GM19043 (cell line): ENCODE measurements at regions not wholly inside any gene's neighbourhood (a gene's known extent, or its start where the extent isn't known, plus 50 kb on each side); places are given as distances from the start of the nearest gene placed in this dataset.

Experiments used
- ATAC-seq: cut with Tn5 transposase; IDR thresholded peaks from one replicate; pipeline ENCODE4 v1.9.1; 2021; ENCODE audit warnings: low read depth; ENCODE audit not compliant: unreplicated experiment

GRCh38 chr2:149738767-149739166, 151.2 kb upstream of the MMADHC start:
- no peak for ATAC-seq

DNA sequence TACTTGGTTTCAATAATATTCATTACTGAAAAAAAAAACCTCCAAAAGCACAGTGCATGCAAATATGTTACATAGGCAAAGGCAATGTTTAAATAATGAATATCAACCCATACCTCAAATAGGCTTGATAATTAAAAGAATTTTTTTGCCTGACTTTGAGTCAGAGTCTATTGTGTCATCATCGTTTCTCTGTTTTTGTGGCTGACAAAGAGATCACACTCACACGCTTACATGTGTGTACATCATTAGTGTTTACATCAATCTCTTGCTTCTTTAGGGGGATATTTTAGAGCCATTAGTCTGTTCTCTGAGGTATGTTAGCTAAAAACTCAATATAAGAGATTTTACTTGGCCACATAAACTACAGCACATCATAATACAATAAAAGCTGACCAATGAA, 150.3 kb upstream of the MMADHC start:
- no peak for ATAC-seq

GRCh38 chr2:149735237-149735958, 147.8 kb upstream of the MMADHC start:
- no peak for ATAC-seq

DNA sequence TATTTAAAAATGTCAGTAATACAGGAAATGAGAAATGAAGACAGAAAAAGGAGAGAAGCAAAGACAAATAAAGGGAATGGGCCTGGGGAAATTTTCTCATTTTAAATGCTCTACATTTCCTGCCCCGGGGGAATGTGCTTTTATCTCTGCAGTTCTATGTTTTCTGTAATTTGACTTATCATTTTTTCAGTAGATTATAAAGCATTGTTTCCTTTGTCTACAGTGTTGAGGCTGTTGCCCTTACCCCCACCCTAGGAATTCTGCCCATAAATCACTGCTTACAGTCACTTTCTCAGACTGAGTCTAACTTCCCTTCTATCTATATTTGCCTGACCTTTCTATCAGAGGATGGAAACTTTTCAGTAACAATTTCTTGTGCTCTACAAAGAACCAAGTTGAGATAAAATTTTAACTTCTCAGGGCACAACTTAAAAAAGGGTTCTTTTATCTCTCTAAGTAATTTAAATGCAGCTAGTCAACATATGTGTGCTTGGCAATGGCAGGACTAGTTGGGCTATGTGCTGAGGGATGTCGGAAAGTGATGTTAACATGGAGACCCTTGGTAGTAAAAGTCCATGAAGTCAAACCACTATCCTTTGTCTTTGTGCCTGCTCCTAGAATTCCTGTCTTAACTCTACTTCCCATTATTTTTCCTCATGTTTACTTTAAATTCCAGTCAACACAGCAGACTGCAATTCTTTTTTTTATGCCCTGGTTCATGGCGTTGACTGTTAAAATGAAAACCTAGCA, 146.5 kb upstream of the MMADHC start:
- ATAC-seq = no peak

GRCh38 chr2:149732730-149733290, 145.2 kb upstream of the MMADHC start:
- no peak for ATAC-seq

DNA sequence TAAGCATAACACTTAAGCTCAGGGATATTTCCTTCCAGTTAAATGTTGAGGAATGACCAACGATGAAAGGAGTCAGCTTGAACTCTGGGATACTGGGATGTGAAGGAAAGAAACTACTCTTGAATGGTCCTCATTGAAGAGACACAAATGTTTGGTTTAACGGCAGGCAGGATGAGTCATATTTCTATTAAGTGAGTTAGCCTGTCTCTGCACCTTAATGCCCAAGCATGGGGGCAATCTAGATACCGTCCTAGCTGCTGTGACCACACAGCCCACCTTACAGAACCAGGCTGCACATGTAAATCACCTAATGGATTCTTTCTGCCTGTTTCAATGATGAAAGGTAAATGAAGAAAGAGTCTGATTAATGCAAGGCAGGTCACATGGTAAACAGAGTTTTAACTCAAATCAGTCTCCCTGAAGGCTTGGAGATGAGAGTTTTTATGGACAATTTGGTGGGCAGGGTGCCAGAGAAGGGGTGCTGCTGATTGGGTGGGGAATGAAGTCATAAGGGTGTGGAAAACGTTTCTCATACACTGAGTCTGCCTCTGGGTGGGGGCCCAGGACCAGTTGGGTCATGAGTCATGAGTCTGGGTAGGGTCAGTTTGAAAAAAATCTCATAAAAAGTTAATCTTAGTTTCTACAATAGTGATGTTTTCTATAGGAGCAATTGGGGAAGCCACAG, 144.6 kb upstream of the MMADHC start:
- no peak for ATAC-seq

GRCh38 chr2:149731079-149731478, 143.5 kb upstream of the MMADHC start:
- ATAC-seq = no peak

DNA sequence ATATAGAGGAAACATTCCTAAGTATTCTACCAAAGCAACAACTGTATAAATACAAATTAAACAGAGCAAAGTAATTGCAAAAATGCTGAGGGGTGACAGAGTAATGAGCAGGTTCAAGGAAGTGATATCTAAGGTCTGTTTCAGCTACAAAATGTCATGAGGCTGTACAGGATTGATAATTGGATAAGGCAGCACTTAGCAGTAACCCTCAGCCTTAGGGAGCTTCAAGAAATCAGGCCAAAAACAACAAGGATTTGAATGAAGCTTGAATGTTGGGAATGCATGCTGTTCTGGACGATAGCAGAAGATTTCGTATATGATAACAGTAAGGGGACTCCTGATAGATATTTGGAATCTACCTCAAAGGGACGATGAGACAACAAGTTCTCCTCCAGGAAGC, 142.0 kb upstream of the MMADHC start:
- no peak for ATAC-seq

- ATAC-seq = no peak
Measured at GRCh38 chr2:149727927-149728326, 140.4 kb upstream of the MMADHC start.

DNA sequence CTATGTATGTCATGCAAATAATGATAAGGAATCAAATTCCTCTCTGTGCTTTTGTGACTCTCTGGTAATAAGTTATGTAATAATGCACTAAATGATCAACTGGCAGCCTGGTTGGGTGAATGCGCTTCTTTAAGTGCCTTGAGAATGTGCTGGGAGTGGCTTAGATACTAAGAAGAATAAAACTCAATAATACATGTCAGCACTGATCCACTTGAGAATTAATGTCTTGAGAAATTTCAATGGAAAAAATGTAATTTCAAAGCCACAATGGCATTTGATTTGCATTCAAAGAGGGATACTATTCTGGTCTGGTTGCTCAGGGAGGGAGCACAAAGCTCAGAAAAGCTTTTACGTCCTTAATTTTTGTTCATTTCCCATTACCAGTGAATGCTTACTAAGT, 137.7 kb upstream of the MMADHC start:
- ATAC-seq = no peak

DNA sequence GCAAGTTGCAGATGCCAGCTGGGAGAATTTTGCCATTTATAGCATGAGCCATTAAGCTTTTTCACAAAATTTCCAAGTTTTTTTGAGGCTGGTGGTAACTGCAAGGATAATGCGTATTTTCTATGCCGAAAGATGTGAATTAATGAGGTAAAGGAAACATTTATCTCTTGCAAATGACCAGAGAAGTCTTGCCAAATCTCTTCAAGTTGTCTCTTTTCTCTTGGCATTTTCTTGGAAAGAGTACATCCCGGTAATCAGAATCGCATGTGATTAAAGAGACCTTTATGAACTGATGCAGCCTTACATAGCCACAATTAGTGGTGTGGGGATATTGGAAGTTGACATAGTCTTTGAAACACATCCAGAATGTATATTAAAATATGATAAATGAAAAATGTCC, 136.5 kb upstream of the MMADHC start:
- ATAC-seq = no peak

- ATAC-seq = no peak
Measured at GRCh38 chr2:149720615-149721014, 133.0 kb upstream of the MMADHC start.

- no peak for ATAC-seq
Measured at GRCh38 chr2:149719695-149720094, 132.1 kb upstream of the MMADHC start.

GRCh38 chr2:149716687-149717086, 129.1 kb upstream of the MMADHC start:
- no peak for ATAC-seq

DNA sequence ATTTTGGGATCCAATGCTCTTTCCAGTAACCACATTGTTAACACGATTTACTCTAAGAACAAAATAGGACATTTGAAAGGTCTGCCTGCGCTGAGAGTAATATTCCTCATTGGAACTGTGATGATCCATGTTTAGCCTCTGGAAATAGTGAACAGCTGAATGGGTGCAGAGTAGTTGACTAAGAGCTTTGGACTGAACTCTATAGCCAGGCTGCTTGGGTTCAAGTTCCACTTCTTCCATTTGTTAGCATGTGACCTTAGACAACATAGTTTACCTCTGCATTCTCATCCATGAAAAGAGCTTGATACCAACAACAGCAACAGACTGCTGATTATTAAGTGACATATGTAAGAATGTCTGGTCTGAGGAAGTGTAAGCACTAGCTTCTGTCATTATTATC, 128.3 kb upstream of the MMADHC start:
- ATAC-seq = no peak

- ATAC-seq = no peak
Measured at GRCh38 chr2:149715005-149715592, 127.5 kb upstream of the MMADHC start.

DNA sequence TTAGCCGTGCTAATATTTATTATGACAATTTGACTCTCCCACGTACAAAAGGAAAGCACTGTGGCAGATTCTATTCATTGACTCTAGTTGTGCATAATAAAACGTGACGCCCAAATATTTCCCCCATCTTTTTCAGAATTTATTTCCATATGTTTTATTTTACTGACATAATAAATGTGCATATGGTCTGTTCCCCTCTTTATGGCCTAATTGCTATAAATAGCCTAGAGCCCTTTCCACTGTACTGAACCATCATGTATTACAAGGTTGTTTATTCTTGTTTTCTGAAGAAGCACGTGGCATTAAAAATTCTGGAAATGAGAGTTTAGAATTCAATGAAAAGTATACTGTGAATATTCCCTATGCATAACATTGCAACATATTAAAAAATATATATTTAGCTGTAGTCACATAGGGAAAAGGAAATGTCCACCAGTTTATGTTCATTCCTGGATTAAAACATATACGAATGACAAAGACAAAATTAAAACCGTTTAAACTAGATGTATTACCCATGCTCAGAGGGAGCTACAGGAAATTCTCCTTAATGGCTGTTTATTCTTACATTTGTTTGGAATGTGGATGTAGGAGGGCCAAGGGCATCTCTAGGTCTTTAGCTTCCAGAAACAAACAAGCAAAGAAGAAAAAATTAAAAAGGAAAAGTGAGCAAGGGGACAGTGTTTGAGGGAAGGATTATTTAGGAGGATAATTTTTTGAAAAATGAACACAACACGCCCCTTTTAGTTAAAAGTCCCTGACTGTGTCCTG, 122.1 kb upstream of the MMADHC start:
- ATAC-seq = no peak

DNA sequence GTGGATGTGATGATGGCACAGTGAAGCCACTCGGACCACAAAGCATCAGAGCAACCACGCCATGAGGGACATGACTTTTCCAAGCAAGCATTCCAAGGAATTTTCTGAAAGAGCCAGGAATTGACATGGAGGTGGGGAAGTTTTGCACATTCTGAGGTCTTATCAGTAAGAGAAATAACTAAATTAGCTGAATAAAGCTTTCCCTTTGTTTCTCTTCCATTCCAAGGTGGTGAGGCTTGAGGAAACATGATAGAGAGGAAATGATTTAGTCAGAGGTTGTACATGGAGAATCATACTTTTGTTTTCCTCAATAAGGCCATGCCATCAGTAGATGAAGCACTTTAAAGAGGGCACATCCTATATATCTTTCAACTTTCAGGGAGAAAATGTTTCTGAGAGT, 115.7 kb upstream of the MMADHC start:
- no peak for ATAC-seq

DNA sequence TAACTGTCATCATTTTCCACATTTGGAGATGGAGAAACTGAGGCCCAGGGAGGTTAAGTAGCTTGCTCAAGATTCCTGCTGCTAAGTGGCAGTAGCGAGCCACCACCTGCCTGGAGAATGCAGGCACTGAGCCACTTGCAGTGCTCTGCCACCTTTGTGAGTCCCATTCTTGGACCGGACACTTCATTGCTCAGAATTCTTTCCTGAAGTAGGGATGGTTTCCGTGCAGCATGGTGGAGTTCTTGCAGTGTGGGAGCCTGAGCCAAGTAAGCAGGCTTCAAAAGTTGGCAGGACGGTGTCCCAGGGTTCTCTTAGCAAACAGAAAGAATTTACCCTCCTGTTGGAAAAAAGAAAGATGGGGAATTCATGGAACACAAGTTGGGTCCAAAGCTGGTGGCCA, 115.0 kb upstream of the MMADHC start:
- no peak for ATAC-seq

GRCh38 chr2:149701241-149701640, 113.7 kb upstream of the MMADHC start:
- ATAC-seq = no peak
